ENCODE measurements at regions not wholly inside any gene's neighbourhood (a gene's known extent, or its start where the extent isn't known, plus 50 kb on each side); places are given as distances from the start of the nearest gene placed in this dataset.

- no peak overlapping the region for H3K4me3 ChIP-seq (ENCODE audit: low read length)
- no peaks in the 10 kb centered on the region for H3K27me3 ChIP-seq (ENCODE audit: insufficient read depth, low read length)
- no peaks in the 10 kb centered on the region for H3K4me1 ChIP-seq (ENCODE audit: insufficient read depth, low read length)
- 90% methylated on average over 1 of the region's 1 CpG for WGBS
- H3K9ac ChIP-seq (ENCODE audit: low read depth, low read length): no peak overlapping the region
- no peaks in the 10 kb centered on the region for H3K9me3 ChIP-seq (ENCODE audit: insufficient read depth, low read depth, low read length)
- no peak overlapping the region for H3K27ac ChIP-seq (ENCODE audit: low read depth, low read length)
- H3K36me3 ChIP-seq (ENCODE audit: insufficient read depth, low read length): no peaks in the 10 kb centered on the region
These were observed 93.2 kb downstream of the PTCSC3 start for GRCh38 chr14:36083317-36083716.

GRCh38 chr14:36078080-36078479 is 98.4 kb downstream of the PTCSC3 start:
- no peaks in the 10 kb centered on the region; the same call in 1 of the 2 replicates for H3K4me1 ChIP-seq (ENCODE audit: insufficient read depth, low read length)
- no peaks in the 10 kb centered on the region for H3K27me3 ChIP-seq (ENCODE audit: insufficient read depth, low read length)
- no peak overlapping the region for H3K4me3 ChIP-seq (ENCODE audit: low read length)
- no peaks in the 10 kb centered on the region for H3K36me3 ChIP-seq (ENCODE audit: insufficient read depth, low read length)
- no peaks in the 10 kb centered on the region for H3K9me3 ChIP-seq (ENCODE audit: insufficient read depth, low read depth, low read length)
- no peak overlapping the region for H3K27ac ChIP-seq (ENCODE audit: low read depth, low read length)
- H3K9ac ChIP-seq (ENCODE audit: low read depth, low read length): no peak overlapping the region

GRCh38 chr14:36076197-36076596 is 100.3 kb downstream of the PTCSC3 start:
- Histone ChIP-seq H3K9ac (ENCODE audit: low read depth, low read length) (no peak overlapping the region), H3K4me3 (ENCODE audit: low read length) (no peak overlapping the region), H3K27me3 (ENCODE audit: insufficient read depth, low read length) (no peaks in the 10 kb centered on the region), H3K4me1 (ENCODE audit: insufficient read depth, low read length) (no peaks in the 10 kb centered on the region; the same call in 1 of the 2 replicates), H3K27ac (ENCODE audit: low read depth, low read length) (no peak overlapping the region), H3K9me3 (ENCODE audit: insufficient read depth, low read depth, low read length) (no peaks in the 10 kb centered on the region), H3K36me3 (ENCODE audit: insufficient read depth, low read length) (no peaks in the 10 kb centered on the region)
- WGBS: 93% methylated on average over 1 of the region's 1 CpG

GRCh38 chr14:36075203-36075602 is 101.3 kb downstream of the PTCSC3 start:
- H3K9ac ChIP-seq (ENCODE audit: low read depth, low read length): no peak overlapping the region
- H3K4me3 ChIP-seq (ENCODE audit: low read length): no peak overlapping the region
- H3K27ac ChIP-seq (ENCODE audit: low read depth, low read length): no peak overlapping the region
- 96% methylated on average over 7 of the region's 7 CpGs for WGBS
- H3K9me3 ChIP-seq (ENCODE audit: insufficient read depth, low read depth, low read length): no peaks in the 10 kb centered on the region
- no peaks in the 10 kb centered on the region for H3K27me3 ChIP-seq (ENCODE audit: insufficient read depth, low read length)
- no peaks in the 10 kb centered on the region for H3K36me3 ChIP-seq (ENCODE audit: insufficient read depth, low read length)
- H3K4me1 ChIP-seq (ENCODE audit: insufficient read depth, low read length): no peaks in the 10 kb centered on the region; the same call in 1 of the 2 replicates

- Histone ChIP-seq H3K27ac (ENCODE audit: low read depth, low read length) (no peak overlapping the region), H3K9me3 (ENCODE audit: insufficient read depth, low read depth, low read length) (no peaks in the 10 kb centered on the region), H3K27me3 (ENCODE audit: insufficient read depth, low read length) (no peaks in the 10 kb centered on the region), H3K4me1 (ENCODE audit: insufficient read depth, low read length) (peaks cover 6% of the 10 kb centered on the region), H3K9ac (ENCODE audit: low read depth, low read length) (no peak overlapping the region), H3K36me3 (ENCODE audit: insufficient read depth, low read length) (no peaks in the 10 kb centered on the region), H3K4me3 (ENCODE audit: low read length) (no peak overlapping the region)
- 66% methylated on average over 4 of the region's 4 CpGs for WGBS
These were observed 105.8 kb downstream of the PTCSC3 start for GRCh38 chr14:36070720-36071043.

- Histone ChIP-seq H3K36me3 (ENCODE audit: insufficient read depth, low read length) (no peaks in the 10 kb centered on the region), H3K27me3 (ENCODE audit: insufficient read depth, low read length) (no peaks in the 10 kb centered on the region), H3K27ac (ENCODE audit: low read depth, low read length) (no peak overlapping the region)
These were observed 106.3 kb downstream of the PTCSC3 start for GRCh38 chr14:36070031-36070719.

GRCh38 chr14:36069535-36069900 is 107.0 kb downstream of the PTCSC3 start:
- Histone ChIP-seq H3K9ac (ENCODE audit: low read depth, low read length) (no peak overlapping the region), H3K4me1 (ENCODE audit: insufficient read depth, low read length) (peaks cover 6% of the 10 kb centered on the region), H3K36me3 (ENCODE audit: insufficient read depth, low read length) (no peaks in the 10 kb centered on the region), H3K4me3 (ENCODE audit: low read length) (no peak overlapping the region), H3K27ac (ENCODE audit: low read depth, low read length) (no peak overlapping the region), H3K27me3 (ENCODE audit: insufficient read depth, low read length) (no peaks in the 10 kb centered on the region), H3K9me3 (ENCODE audit: insufficient read depth, low read depth, low read length) (no peaks in the 10 kb centered on the region)
- WGBS: 65% methylated on average over 2 of the region's 2 CpGs

More at GRCh38 chr14:36070031-36070719, 106.3 kb downstream of the PTCSC3 start:
- Histone ChIP-seq H3K9me3 (ENCODE audit: insufficient read depth, low read depth, low read length) (no peaks in the 10 kb centered on the region), H3K4me3 (ENCODE audit: low read length) (no peak overlapping the region), H3K4me1 (ENCODE audit: insufficient read depth, low read length) (peaks cover 6% of the 10 kb centered on the region), H3K9ac (ENCODE audit: low read depth, low read length) (no peak overlapping the region)
- WGBS: 42% methylated on average over 7 of the region's 8 CpGs

- H3K9ac ChIP-seq (ENCODE audit: low read depth, low read length): no peak overlapping the region
- H3K9me3 ChIP-seq (ENCODE audit: insufficient read depth, low read depth, low read length): no peaks in the 10 kb centered on the region
- no peak overlapping the region for H3K27ac ChIP-seq (ENCODE audit: low read depth, low read length)
- no peaks in the 10 kb centered on the region for H3K27me3 ChIP-seq (ENCODE audit: insufficient read depth, low read length)
- WGBS: 79% methylated on average over 10 of the region's 11 CpGs
- H3K4me3 ChIP-seq (ENCODE audit: low read length): no peak overlapping the region
- H3K36me3 ChIP-seq (ENCODE audit: insufficient read depth, low read length): no peaks in the 10 kb centered on the region
- peaks cover 6% of the 10 kb centered on the region for H3K4me1 ChIP-seq (ENCODE audit: insufficient read depth, low read length)
These were observed 107.6 kb downstream of the PTCSC3 start for GRCh38 chr14:36068777-36069534.

GRCh38 chr14:36067428-36068187 is 108.9 kb downstream of the PTCSC3 start:
- Histone ChIP-seq H3K4me3 (ENCODE audit: low read length) (no peak overlapping the region), H3K9me3 (ENCODE audit: insufficient read depth, low read depth, low read length) (no peaks in the 10 kb centered on the region), H3K27me3 (ENCODE audit: insufficient read depth, low read length) (no peaks in the 10 kb centered on the region), H3K9ac (ENCODE audit: low read depth, low read length) (no peak overlapping the region), H3K4me1 (ENCODE audit: insufficient read depth, low read length) (peaks cover 6% of the 10 kb centered on the region), H3K36me3 (ENCODE audit: insufficient read depth, low read length) (no peaks in the 10 kb centered on the region), H3K27ac (ENCODE audit: low read depth, low read length) (no peak overlapping the region)
- WGBS: 93% methylated on average over 4 of the region's 4 CpGs

- H3K4me3 ChIP-seq (ENCODE audit: low read length): no peak overlapping the region
- 92% methylated on average over 4 of the region's 4 CpGs for WGBS
These were observed 109.9 kb downstream of the PTCSC3 start for GRCh38 chr14:36066636-36067035.

GRCh38 chr14:36065831-36066230 is 110.7 kb downstream of the PTCSC3 start:
- H3K4me3 ChIP-seq (ENCODE audit: low read length): no peak overlapping the region
- no peak overlapping the region for H3K27ac ChIP-seq (ENCODE audit: low read depth, low read length)
- H3K36me3 ChIP-seq (ENCODE audit: insufficient read depth, low read length): no peaks in the 10 kb centered on the region
- H3K27me3 ChIP-seq (ENCODE audit: insufficient read depth, low read length): no peaks in the 10 kb centered on the region
- no peak overlapping the region for H3K9ac ChIP-seq (ENCODE audit: low read depth, low read length)
- no peaks in the 10 kb centered on the region for H3K9me3 ChIP-seq (ENCODE audit: insufficient read depth, low read depth, low read length)
- WGBS: 88% methylated on average over 3 of the region's 3 CpGs
- H3K4me1 ChIP-seq (ENCODE audit: insufficient read depth, low read length): peaks cover 6% of the 10 kb centered on the region

More at GRCh38 chr14:36066636-36067035, 109.9 kb downstream of the PTCSC3 start:
- no peak overlapping the region for H3K9ac ChIP-seq (ENCODE audit: low read depth, low read length)
- no peaks in the 10 kb centered on the region for H3K9me3 ChIP-seq (ENCODE audit: insufficient read depth, low read depth, low read length)
- no peaks in the 10 kb centered on the region for H3K27me3 ChIP-seq (ENCODE audit: insufficient read depth, low read length)
- H3K27ac ChIP-seq (ENCODE audit: low read depth, low read length): no peak overlapping the region
- H3K36me3 ChIP-seq (ENCODE audit: insufficient read depth, low read length): no peaks in the 10 kb centered on the region
- peaks cover 6% of the 10 kb centered on the region for H3K4me1 ChIP-seq (ENCODE audit: insufficient read depth, low read length)
